Erythroblast (primary cell): ENCODE measurements at regions not wholly inside any gene's neighbourhood (a gene's known extent, or its start where the extent isn't known, plus 50 kb on each side); places are given as distances from the start of the nearest gene placed in this dataset.

ENCODE experiments used
- DNase-seq, 2 experiments: peaks; one replicate each; lab custom pipeline; 2025; lab: John Stamatoyannopoulos, UW
- GATA1 ChIP-seq: IDR thresholded peaks from 2 replicates; pipeline ENCODE4 v1.6.1; 2011; ENCODE audit warnings: low read depth, mild to moderate bottlenecking, control low read depth, low read length, moderate library complexity
- POLR2A ChIP-seq: IDR thresholded peaks from 2 replicates; pipeline ENCODE4 v1.6.1; 2011; ENCODE audit warnings: mild to moderate bottlenecking, low read length

GRCh38 chr3:124516333-124516732, 213.9 kb upstream of the UMPS start:
- no peak for TF ChIP-seq POLR2A
- no peak for TF ChIP-seq GATA1

GRCh38 chr3:124517306-124517705, 212.9 kb upstream of the UMPS start:
- TF ChIP-seq GATA1, result no peak
- no peak for DNase-seq

More at GRCh38 chr3:124516333-124516732, 213.9 kb upstream of the UMPS start:
- DNase-seq, result no peak

- DNase-seq, result no peak
- TF ChIP-seq POLR2A (no peak), GATA1 (no peak)
These were observed 211.9 kb upstream of the UMPS start for GRCh38 chr3:124518350-124518749.

GRCh38 chr3:124519591-124520194, 210.6 kb upstream of the UMPS start:
- TF ChIP-seq POLR2A (no peak), GATA1 (no peak)
- no peak for DNase-seq

GRCh38 chr3:124520970-124521369, 209.3 kb upstream of the UMPS start:
- TF ChIP-seq POLR2A, result no peak
- TF ChIP-seq GATA1, result no peak
- no peak for DNase-seq

GRCh38 chr3:124522082-124522625, 208.1 kb upstream of the UMPS start:
- DNase-seq, result no peak
- TF ChIP-seq GATA1, result no peak

GRCh38 chr3:124526601-124527000, 203.7 kb upstream of the UMPS start:
- TF ChIP-seq GATA1 (no peak), POLR2A (no peak)
- DNase-seq, result no peak

- DNase-seq, result no peak
These were observed 200.3 kb upstream of the UMPS start for GRCh38 chr3:124529826-124530571.

GRCh38 chr3:124530916-124531315, 199.3 kb upstream of the UMPS start:
- no peak for DNase-seq
- TF ChIP-seq POLR2A, result no peak
- no peak for TF ChIP-seq GATA1

More at GRCh38 chr3:124529826-124530571, 200.3 kb upstream of the UMPS start:
- no peak for TF ChIP-seq POLR2A
- TF ChIP-seq GATA1, result no peak

- DNase-seq, result no peak
These were observed 198.2 kb upstream of the UMPS start for GRCh38 chr3:124532071-124532470.

GRCh38 chr3:124535306-124535705, 194.9 kb upstream of the UMPS start:
- no peak for DNase-seq
- no peak for TF ChIP-seq GATA1
- TF ChIP-seq POLR2A, result no peak

More at GRCh38 chr3:124532071-124532470, 198.2 kb upstream of the UMPS start:
- no peak for TF ChIP-seq POLR2A
- no peak for TF ChIP-seq GATA1

- DNase-seq, result no peak
- no peak for TF ChIP-seq GATA1
- no peak for TF ChIP-seq POLR2A
These were observed 189.6 kb upstream of the UMPS start for GRCh38 chr3:124540550-124541211.

- no peak for TF ChIP-seq GATA1
- TF ChIP-seq POLR2A, result no peak
- DNase-seq, result no peak
These were observed 187.9 kb upstream of the UMPS start for GRCh38 chr3:124542214-124542869.

GRCh38 chr3:124545891-124546290, 184.4 kb upstream of the UMPS start:
- DNase-seq, result no peak

More at GRCh38 chr3:124545891-124546290, 184.4 kb upstream of the UMPS start:
- no peak for TF ChIP-seq POLR2A
- no peak for TF ChIP-seq GATA1
